ENCODE measurements at regions not wholly inside any gene's neighbourhood (a gene's known extent, or its start where the extent isn't known, plus 50 kb on each side); places are given as distances from the start of the nearest gene placed in this dataset.

- Mint-ChIP-seq H3K27ac (no peak overlapping the region), H3K27me3 (no peaks in the 10 kb centered on the region), H3K4me3 (no peak overlapping the region), H3K9me3 (ENCODE audit: insufficient read depth) (no peaks in the 10 kb centered on the region), H3K4me1 (no peaks in the 10 kb centered on the region)
- no peak overlapping the region for H3K4me3 ChIP-seq (ENCODE audit: control extremely low read depth in 1 of 5, extremely low read depth in 1 of 5, insufficient read depth in 1 of 5, low read depth in 2 of 5, low read length in 4 of 5)
- H3K9me3 ChIP-seq (ENCODE audit: control extremely low read depth in 1 of 3, control insufficient read depth in 2 of 3, insufficient read depth in 1 of 3, low read length in 2 of 3) = peaks cover 0 to 1% (median 0%) of the 10 kb centered on the region in 3 donors
- no peak for DNase-seq
- intact Hi-C loops (cut with micrococcal nuclease) = no loop called here
- no peak overlapping the region for H3K27ac ChIP-seq (ENCODE audit: low read length in 2 of 2)
- no peaks in the 10 kb centered on the region for H3K79me2 ChIP-seq (ENCODE audit: control insufficient read depth, insufficient read depth, low read length)
- TF ChIP-seq EZH2 (IDR thresholded peaks at IDR 0.05; ENCODE audit: borderline replicate concordance, insufficient read depth, low read depth, low read length, poor library complexity, severe bottlenecking) = no peak
- no peak for TF ChIP-seq CTCF (IDR thresholded peaks at IDR 0.05)
- ChIA-PET POLR2A (no interaction called here), CTCF (no interaction called here)
- H2AFZ ChIP-seq (ENCODE audit: insufficient read depth, low read depth, low read length, poor library complexity, severe bottlenecking) = no peak overlapping the region
- no peak for ATAC-seq (ENCODE audit: low read depth)
- H3K9ac ChIP-seq (ENCODE audit: low read length) = no peak overlapping the region
- H3K36me3 ChIP-seq (replicated peaks in 1 of 2; ENCODE audit: control extremely low read depth in 1 of 2, control insufficient read depth in 1 of 2, extremely low read depth in 1 of 2, insufficient read depth in 2 of 2, low read length in 1 of 2) = no peaks in the 10 kb centered on the region
- H3K4me1 ChIP-seq (ENCODE audit: control insufficient read depth in 2 of 2, insufficient read depth in 2 of 2, low read length in 2 of 2) = no peaks in the 10 kb centered on the region
- no peaks in the 10 kb centered on the region for H3K27me3 ChIP-seq (replicated peaks in 1 of 4; ENCODE audit: control extremely low read depth in 1 of 4, control insufficient read depth in 3 of 4, insufficient read depth in 4 of 4, low read length in 3 of 4)
- no peak overlapping the region for H3K4me2 ChIP-seq (replicated peaks; ENCODE audit: low read depth, low read length, poor library complexity, severe bottlenecking)
- no peaks in the 10 kb centered on the region for H4K20me1 ChIP-seq (ENCODE audit: control insufficient read depth, insufficient read depth, low read length, poor library complexity, severe bottlenecking)
These were observed 848.6 kb downstream of the LTN1 start for GRCh38 chr21:28144089-28144488.

- no peaks in the 10 kb centered on the region for H3K79me2 ChIP-seq (ENCODE audit: control insufficient read depth, insufficient read depth, low read length)
- no peak overlapping the region for H2AFZ ChIP-seq (ENCODE audit: insufficient read depth, low read depth, low read length, poor library complexity, severe bottlenecking)
- H3K27ac Mint-ChIP-seq = no peak overlapping the region
- no peak for ATAC-seq (ENCODE audit: low read depth)
- no peak overlapping the region for H3K4me3 Mint-ChIP-seq
- peaks cover 2% of the 10 kb centered on the region for H3K9me3 Mint-ChIP-seq (ENCODE audit: insufficient read depth)
- TF ChIP-seq EZH2 (IDR thresholded peaks at IDR 0.05; ENCODE audit: borderline replicate concordance, insufficient read depth, low read depth, low read length, poor library complexity, severe bottlenecking) (no peak), CTCF (IDR thresholded peaks at IDR 0.05) (no peak)
- peaks cover 0 to 1% (median 0%) of the 10 kb centered on the region in 3 donors for H3K9me3 ChIP-seq (ENCODE audit: control extremely low read depth in 1 of 3, control insufficient read depth in 2 of 3, insufficient read depth in 1 of 3, low read length in 2 of 3)
- no peaks in the 10 kb centered on the region for H3K27me3 Mint-ChIP-seq
- H3K4me1 Mint-ChIP-seq = no peaks in the 10 kb centered on the region
- H3K4me3 ChIP-seq (ENCODE audit: control extremely low read depth in 1 of 5, extremely low read depth in 1 of 5, insufficient read depth in 1 of 5, low read depth in 2 of 5, low read length in 4 of 5) = no peak overlapping the region
- H3K9ac ChIP-seq (ENCODE audit: low read length) = no peak overlapping the region
- no peak for DNase-seq
- CTCF ChIA-PET = no interaction called here
- no peak overlapping the region for H3K27ac ChIP-seq (ENCODE audit: low read length in 2 of 2)
- POLR2A ChIA-PET = no interaction called here
- no peaks in the 10 kb centered on the region for H3K4me1 ChIP-seq (ENCODE audit: control insufficient read depth in 2 of 2, insufficient read depth in 2 of 2, low read length in 2 of 2)
- no peaks in the 10 kb centered on the region for H3K27me3 ChIP-seq (replicated peaks in 1 of 4; ENCODE audit: control extremely low read depth in 1 of 4, control insufficient read depth in 3 of 4, insufficient read depth in 4 of 4, low read length in 3 of 4)
- H4K20me1 ChIP-seq (ENCODE audit: control insufficient read depth, insufficient read depth, low read length, poor library complexity, severe bottlenecking) = no peaks in the 10 kb centered on the region
- H3K36me3 ChIP-seq (replicated peaks in 1 of 2; ENCODE audit: control extremely low read depth in 1 of 2, control insufficient read depth in 1 of 2, extremely low read depth in 1 of 2, insufficient read depth in 2 of 2, low read length in 1 of 2) = no peaks in the 10 kb centered on the region
- H3K4me2 ChIP-seq (replicated peaks; ENCODE audit: low read depth, low read length, poor library complexity, severe bottlenecking) = no peak overlapping the region
- intact Hi-C loops (cut with micrococcal nuclease) = no loop called here
These were observed 850.0 kb downstream of the LTN1 start for GRCh38 chr21:28142697-28143096.
